GM19239 (cell line): ENCODE measurements at regions not wholly inside any gene's neighbourhood (a gene's known extent, or its start where the extent isn't known, plus 50 kb on each side); places are given as distances from the start of the nearest gene placed in this dataset.

Experiments
- DNase-seq: peaks from one replicate; pipeline ENCODE4 v3.0.0; 2011; ENCODE audit warnings: low spot score; ENCODE audit not compliant: insufficient read length
- FAIRE-seq: peaks from 2 replicates; lab custom pipeline; 2011; peaks lifted over from hg19 to GRCh38; lab: Jason Lieb, UNC

- no peak for DNase-seq
- FAIRE-seq = no peak
Measured at GRCh38 chr22:48949375-48950149, 878.1 kb downstream of the BRD1 start.

GRCh38 chr22:48948575-48949170, 879.0 kb downstream of the BRD1 start:
- FAIRE-seq = no peak
- DNase-seq = no peak

- FAIRE-seq = no peak
Measured at GRCh38 chr22:48947636-48948035, 880.0 kb downstream of the BRD1 start.

GRCh38 chr22:48945621-48946458, 881.8 kb downstream of the BRD1 start:
- FAIRE-seq = no peak
- no peak for DNase-seq

More at GRCh38 chr22:48947636-48948035, 880.0 kb downstream of the BRD1 start:
- DNase-seq = no peak

GRCh38 chr22:48944751-48945620, 882.7 kb downstream of the BRD1 start:
- DNase-seq (no peak), FAIRE-seq (no peak)

- no peak for DNase-seq
- no peak for FAIRE-seq
Measured at GRCh38 chr22:48944433-48944750, 883.3 kb downstream of the BRD1 start.

- no peak for DNase-seq
- FAIRE-seq = no peak
Measured at GRCh38 chr22:48943567-48944432, 883.9 kb downstream of the BRD1 start.

GRCh38 chr22:48942698-48943566, 884.7 kb downstream of the BRD1 start:
- no peak for DNase-seq
- no peak for FAIRE-seq

- DNase-seq = no peak
- no peak for FAIRE-seq
Measured at GRCh38 chr22:48941903-48942575, 885.6 kb downstream of the BRD1 start.

- no peak for FAIRE-seq
- no peak for DNase-seq
Measured at GRCh38 chr22:48941033-48941902, 886.4 kb downstream of the BRD1 start.

GRCh38 chr22:48940266-48941032, 887.2 kb downstream of the BRD1 start:
- no peak for FAIRE-seq

GRCh38 chr22:48939441-48940265, 888.0 kb downstream of the BRD1 start:
- DNase-seq = no peak
- FAIRE-seq = no peak

More at GRCh38 chr22:48940266-48941032, 887.2 kb downstream of the BRD1 start:
- no peak for DNase-seq

GRCh38 chr22:48938741-48939140, 888.9 kb downstream of the BRD1 start:
- FAIRE-seq = no peak
- DNase-seq = no peak

- no peak for DNase-seq
- FAIRE-seq = no peak
Measured at GRCh38 chr22:48937032-48937639, 890.5 kb downstream of the BRD1 start.

GRCh38 chr22:48936391-48936790, 891.3 kb downstream of the BRD1 start:
- FAIRE-seq = no peak
- no peak for DNase-seq
